ES-I3 (cell line): ENCODE measurements at regions not wholly inside any gene's neighbourhood (a gene's known extent, or its start where the extent isn't known, plus 50 kb on each side); places are given as distances from the start of the nearest gene placed in this dataset.
"Not testable (repeated sequence)": the region's sequence is repeated elsewhere in the genome, so short reads cannot be mapped to it uniquely, and the experiment has no call there.

ENCODE experiments used
- H3K36me3 ChIP-seq: 2 replicates; pipeline ENCODE4 v1.6.1; 2013; ENCODE audit warnings: mild to moderate bottlenecking, low read length, control low read depth, moderate library complexity; ENCODE audit not compliant: insufficient read depth
- H3K4me1 ChIP-seq: 2 replicates; pipeline ENCODE4 v1.6.1; 2013; ENCODE audit warnings: mild to moderate bottlenecking, control low read depth, low read length; ENCODE audit not compliant: insufficient read depth
- H3K9ac ChIP-seq: 2 replicates; pipeline ENCODE4 v1.6.1; 2013; ENCODE audit warnings: low read depth, mild to moderate bottlenecking, low read length, moderate library complexity
- H3K9me3 ChIP-seq: 2 replicates; pipeline ENCODE4 v1.6.1; 2013; ENCODE audit warnings: mild to moderate bottlenecking, low read length, moderate library complexity; ENCODE audit not compliant: control insufficient read depth, insufficient read depth

- H3K9ac ChIP-seq, H3K4me1 ChIP-seq, H3K36me3 ChIP-seq, H3K9me3 ChIP-seq: not testable (repeated sequence)
These were observed 51.1 kb upstream of the BNC1 start for GRCh38 chr15:83335542-83335941.

- Histone ChIP-seq H3K9ac (no peak overlapping the region), H3K36me3 (no peaks in the 10 kb centered on the region), H3K9me3 (no peaks in the 10 kb centered on the region), H3K4me1 (no peaks in the 10 kb centered on the region)
These were observed 54.9 kb upstream of the BNC1 start for GRCh38 chr15:83339396-83339795.

DNA sequence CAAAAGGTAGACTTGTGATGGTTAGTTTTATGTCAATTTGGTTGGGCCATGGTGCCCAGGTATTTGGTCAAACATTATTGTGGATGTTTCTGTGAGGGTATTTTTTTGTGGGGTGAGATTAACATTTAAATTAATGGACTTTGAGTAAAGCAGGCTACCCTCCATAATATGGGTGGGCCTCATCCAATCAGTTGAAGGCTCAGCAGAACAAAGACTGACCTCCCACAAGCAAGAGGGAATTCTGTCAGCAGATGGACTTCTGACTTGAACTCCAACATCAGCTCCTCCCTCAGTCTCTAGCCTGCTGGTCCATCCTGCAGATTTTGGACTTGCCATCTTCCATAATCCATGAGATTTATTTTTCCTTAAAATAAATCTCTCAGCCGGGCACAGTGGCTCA, 55.6 kb upstream of the BNC1 start:
- no peaks in the 10 kb centered on the region for H3K36me3 ChIP-seq
- no peaks in the 10 kb centered on the region for H3K4me1 ChIP-seq
- H3K9me3 ChIP-seq, result no peaks in the 10 kb centered on the region
- no peak overlapping the region for H3K9ac ChIP-seq

GRCh38 chr15:83346342-83346741, 61.9 kb upstream of the BNC1 start:
- Histone ChIP-seq H3K9me3 (no peaks in the 10 kb centered on the region), H3K4me1 (no peaks in the 10 kb centered on the region), H3K9ac (no peak overlapping the region), H3K36me3 (no peaks in the 10 kb centered on the region)

DNA sequence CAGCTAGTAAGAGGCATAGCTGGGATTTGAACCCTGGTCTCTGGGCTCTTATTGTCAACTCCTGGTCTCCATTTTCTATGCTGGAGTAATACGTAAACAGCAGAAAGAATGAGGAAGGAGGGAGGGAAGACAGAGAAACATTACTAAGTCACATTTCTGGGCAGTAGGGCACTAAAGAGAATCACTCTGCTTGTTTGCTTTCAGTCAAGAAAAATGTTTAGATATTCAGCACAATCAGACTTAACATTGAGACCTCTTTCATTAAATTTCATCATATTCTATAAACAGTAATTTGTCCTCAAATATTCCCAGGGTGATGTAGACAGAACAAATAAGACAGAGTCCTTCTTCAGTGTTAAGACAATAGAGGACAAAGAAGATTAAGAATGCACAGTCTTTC, 67.7 kb upstream of the BNC1 start:
- H3K9ac ChIP-seq, result no peak overlapping the region
- peaks cover 3% of the 10 kb centered on the region; the same call in 1 of the 2 replicates for H3K4me1 ChIP-seq

GRCh38 chr15:83356501-83357399, 72.3 kb upstream of the BNC1 start:
- peaks cover 3% of the 10 kb centered on the region; the same call in 1 of the 2 replicates for H3K4me1 ChIP-seq
- no peak overlapping the region for H3K9ac ChIP-seq
- 0 out of 2 replicates have a peak, but pooled peaks cover 2% of the 10 kb centered on the region for H3K9me3 ChIP-seq
- no peaks in the 10 kb centered on the region for H3K36me3 ChIP-seq

More for the DNA sequence above, 67.7 kb upstream of the BNC1 start:
- Histone ChIP-seq H3K9me3 (0 out of 2 replicates have a peak, but pooled peaks cover 2% of the 10 kb centered on the region), H3K36me3 (no peaks in the 10 kb centered on the region)

DNA sequence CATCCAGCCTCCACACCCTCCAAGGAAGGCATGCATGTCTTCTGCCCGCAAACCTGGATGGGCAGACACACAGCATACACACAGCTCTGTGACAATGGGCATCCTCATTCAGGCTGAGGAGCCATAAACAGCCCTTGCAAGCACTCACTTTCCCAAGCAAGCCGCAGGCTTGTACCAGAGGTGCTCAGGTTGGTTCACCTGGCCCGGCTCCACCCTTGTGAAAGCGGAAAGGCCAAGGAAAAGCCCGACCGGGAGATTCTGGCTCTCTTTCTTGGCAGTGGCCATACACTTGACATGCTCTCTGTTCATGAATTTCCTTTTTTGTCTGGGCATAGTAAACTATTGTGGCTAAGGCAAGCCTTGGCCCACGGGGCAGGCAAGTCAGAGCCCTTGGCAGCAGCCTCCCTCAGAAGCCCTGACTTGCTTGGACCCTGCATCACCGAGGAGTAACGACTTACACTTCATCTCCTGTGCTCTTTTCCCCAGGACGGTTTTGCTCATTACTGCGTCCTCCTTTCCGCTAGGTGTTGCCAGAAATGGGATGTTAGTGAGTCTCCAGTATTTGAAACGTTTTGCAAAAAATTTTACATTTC, 74.6 kb upstream of the BNC1 start:
- no peaks in the 10 kb centered on the region for H3K36me3 ChIP-seq
- no peak overlapping the region for H3K9ac ChIP-seq
- 0 out of 2 replicates have a peak, but pooled peaks cover under 1% of the 10 kb centered on the region for H3K9me3 ChIP-seq
- peaks cover 3% of the 10 kb centered on the region; the same call in 1 of the 2 replicates for H3K4me1 ChIP-seq

GRCh38 chr15:83362706-83363105, 78.2 kb upstream of the BNC1 start:
- H3K9ac ChIP-seq, result no peak overlapping the region
- no peaks in the 10 kb centered on the region for H3K36me3 ChIP-seq
- H3K4me1 ChIP-seq, result peaks cover 10% of the 10 kb centered on the region; the same call in 1 of the 2 replicates
- H3K9me3 ChIP-seq, result no peaks in the 10 kb centered on the region

- H3K4me1 ChIP-seq, result peaks cover 10% of the 10 kb centered on the region; the same call in 1 of the 2 replicates
- no peaks in the 10 kb centered on the region for H3K9me3 ChIP-seq
- H3K36me3 ChIP-seq, result no peaks in the 10 kb centered on the region
- H3K9ac ChIP-seq, result no peak overlapping the region
These were observed 80.0 kb upstream of the BNC1 start for GRCh38 chr15:83364501-83364900.

DNA sequence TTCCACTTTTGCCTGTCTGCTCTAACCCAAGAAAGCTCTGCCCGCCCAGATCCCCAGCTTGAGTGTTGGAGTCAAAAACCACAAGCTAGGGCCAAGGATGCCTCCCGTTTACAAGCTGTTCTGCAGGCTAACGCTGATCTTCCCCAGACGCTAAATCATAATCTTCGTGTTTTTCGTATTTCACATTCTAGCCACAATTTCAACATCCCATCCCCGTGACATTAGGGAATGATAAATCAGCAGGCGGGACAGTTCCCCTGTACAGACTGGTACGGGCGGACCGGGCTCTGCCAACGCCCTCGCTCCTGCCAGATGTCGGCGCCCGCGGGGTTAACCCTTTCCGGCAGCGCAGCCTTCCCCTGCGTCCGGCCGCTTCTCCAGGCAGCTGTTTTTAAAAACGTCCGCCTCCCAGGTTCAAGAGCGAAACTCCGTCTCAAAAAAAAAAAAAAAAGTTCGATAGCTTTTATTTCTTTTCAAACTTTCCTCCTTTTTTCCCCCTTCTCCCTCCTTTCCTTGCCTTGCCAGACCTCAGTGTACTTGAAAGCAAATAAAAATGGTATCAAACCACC, 81.0 kb upstream of the BNC1 start:
- Histone ChIP-seq H3K9me3 (no peaks in the 10 kb centered on the region), H3K36me3 (no peaks in the 10 kb centered on the region), H3K4me1 (peaks cover 10% of the 10 kb centered on the region; the same call in 1 of the 2 replicates), H3K9ac (peak overlapping the region; percentile 47; the same call in 1 of the 2 replicates)

DNA sequence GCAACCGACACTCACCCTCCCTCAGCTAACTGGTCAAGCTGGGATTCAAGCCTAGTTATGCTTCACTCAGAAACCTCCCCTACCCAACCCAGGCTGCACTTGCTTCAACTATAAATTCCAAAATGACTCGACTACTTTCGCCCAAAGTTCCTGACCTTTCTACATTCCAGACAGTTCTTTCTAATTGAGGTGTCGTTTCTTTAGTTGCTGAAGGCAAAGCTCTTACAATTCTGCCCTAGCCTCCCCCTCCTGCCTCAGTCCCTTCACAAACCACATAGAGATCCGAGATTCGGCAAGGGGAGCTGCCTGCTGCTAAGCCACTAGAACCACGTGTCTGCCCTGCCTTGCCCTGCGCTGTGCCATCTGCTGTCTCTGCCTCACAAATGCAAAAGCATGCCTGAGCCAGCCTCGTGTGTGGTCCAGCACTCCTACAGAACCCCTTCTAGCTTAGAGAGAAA, 74.7 kb upstream of the SH3GL3 start:
- Histone ChIP-seq H3K36me3 (no peaks in the 10 kb centered on the region), H3K4me1 (peaks cover 5% of the 10 kb centered on the region; the same call in 1 of the 2 replicates), H3K9me3 (no peaks in the 10 kb centered on the region), H3K9ac (no peak overlapping the region)

DNA sequence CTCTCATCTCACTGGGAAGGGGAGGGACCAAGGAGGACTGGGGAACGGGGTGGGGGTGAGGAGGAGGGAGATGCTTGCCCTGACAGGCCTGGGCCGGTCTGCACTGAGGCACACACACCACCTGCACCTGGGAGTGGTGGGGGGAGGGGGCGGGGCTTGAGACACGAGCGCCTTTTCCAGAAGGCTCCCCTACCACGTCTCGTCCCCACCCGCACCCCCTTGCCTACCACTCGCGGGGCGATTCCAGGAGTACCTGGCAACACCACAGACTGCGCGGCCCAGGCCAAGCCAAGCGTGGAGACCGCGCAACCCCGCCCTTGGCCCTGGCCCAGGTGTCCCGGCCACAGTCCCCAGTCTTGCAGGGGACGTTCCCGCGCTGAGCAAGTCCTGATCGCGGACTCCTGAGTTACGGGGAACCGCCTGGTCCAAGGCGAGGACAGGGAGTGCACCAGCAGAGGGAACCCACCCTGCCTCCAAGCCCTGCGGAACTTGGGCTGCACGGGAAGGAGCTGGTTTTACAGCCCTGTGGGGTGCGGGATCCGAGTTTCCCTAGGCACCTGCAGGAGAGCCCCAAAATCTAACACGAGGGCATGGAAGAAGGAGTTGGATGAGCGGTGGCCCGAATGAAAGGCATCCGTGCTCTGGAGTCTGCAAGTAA, 68.1 kb upstream of the SH3GL3 start:
- Histone ChIP-seq H3K9me3 (no peaks in the 10 kb centered on the region), H3K9ac (peak overlapping the region; percentile 22; the same call in 1 of the 2 replicates), H3K36me3 (no peaks in the 10 kb centered on the region), H3K4me1 (peaks cover 20% of the 10 kb centered on the region; the same call in 1 of the 2 replicates)

DNA sequence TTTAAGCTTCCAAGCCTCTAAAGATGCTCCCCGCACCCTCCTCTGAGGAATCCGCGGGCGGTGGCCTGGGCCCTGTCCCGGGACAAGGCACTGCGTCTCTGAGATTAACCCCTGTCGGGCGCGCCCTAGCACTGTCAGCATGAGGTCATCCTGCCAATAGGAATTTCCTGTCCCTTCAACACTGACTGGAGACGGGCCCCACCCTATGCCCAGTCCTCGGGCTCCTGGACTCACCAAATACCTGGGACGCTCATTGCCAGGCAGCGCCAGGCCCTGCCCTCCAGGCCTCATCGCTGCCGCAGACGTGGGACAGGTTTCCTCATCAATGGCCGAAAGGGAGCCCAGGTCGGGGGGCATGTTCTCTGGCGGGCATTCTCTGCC, 67.6 kb upstream of the SH3GL3 start:
- H3K9ac ChIP-seq, result peak overlapping the region; percentile 22; the same call in 1 of the 2 replicates
- no peaks in the 10 kb centered on the region for H3K36me3 ChIP-seq
- H3K9me3 ChIP-seq, result no peaks in the 10 kb centered on the region
- peaks cover 20% of the 10 kb centered on the region; the same call in 1 of the 2 replicates for H3K4me1 ChIP-seq

DNA sequence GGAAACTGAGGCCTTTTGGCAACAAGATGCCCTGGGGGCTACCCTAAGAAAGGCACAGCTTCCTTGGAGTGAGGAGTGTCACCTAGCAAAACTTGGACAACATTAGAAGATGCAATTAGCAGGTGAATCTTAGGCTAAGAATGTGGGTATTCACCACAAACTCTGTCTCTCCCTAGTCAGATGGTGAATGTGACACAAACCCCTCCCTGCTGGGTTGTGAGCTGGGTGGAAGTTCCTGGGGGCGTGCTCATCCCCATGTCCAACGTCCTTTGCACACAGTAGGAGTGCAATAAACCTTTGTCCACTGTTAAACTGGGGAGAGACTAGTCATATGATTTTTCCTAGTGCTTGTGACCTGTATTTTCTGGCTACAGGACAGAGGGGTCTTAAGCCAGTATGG, 67.1 kb upstream of the SH3GL3 start:
- Histone ChIP-seq H3K4me1 (peaks cover 20% of the 10 kb centered on the region; the same call in 1 of the 2 replicates), H3K36me3 (no peaks in the 10 kb centered on the region), H3K9ac (no peak overlapping the region), H3K9me3 (no peaks in the 10 kb centered on the region)
